Ishikawa (cell line): ENCODE measurements at regions not wholly inside any gene's neighbourhood (a gene's known extent, or its start where the extent isn't known, plus 50 kb on each side); places are given as distances from the start of the nearest gene placed in this dataset.

ENCODE experiments used
- CEBPB ChIP-seq: IDR thresholded peaks from 2 replicates; pipeline ENCODE4 v1.6.1; 2012
- CREB1 ChIP-seq: IDR thresholded peaks from 2 replicates; pipeline ENCODE4 v1.6.1; 2012; ENCODE audit warnings: low read depth
- EGR1 ChIP-seq: IDR thresholded peaks from 2 replicates; pipeline ENCODE4 v1.6.1; 2012
- EP300 ChIP-seq: IDR thresholded peaks from 2 replicates; pipeline ENCODE4 v1.6.1; 2012; ENCODE audit warnings: borderline replicate concordance
- FOXM1 ChIP-seq: IDR thresholded peaks from 2 replicates; pipeline ENCODE4 v1.6.1; 2012; ENCODE audit warnings: low read depth, borderline replicate concordance
- NFIC ChIP-seq: IDR thresholded peaks from 2 replicates; pipeline ENCODE4 v1.6.1; 2012
- RAD21 ChIP-seq: IDR thresholded peaks from 2 replicates; pipeline ENCODE4 v1.6.1; 2012; ENCODE audit warnings: low read depth
- TAF1 ChIP-seq: IDR thresholded peaks from 2 replicates; pipeline ENCODE4 v1.6.1; 2012; ENCODE audit warnings: low read depth, mild to moderate bottlenecking
- TCF12 ChIP-seq: IDR thresholded peaks from 2 replicates; pipeline ENCODE4 v1.6.1; 2012; ENCODE audit warnings: low read depth
- TEAD4 ChIP-seq: IDR thresholded peaks from 2 replicates; pipeline ENCODE4 v1.6.1; 2012
- USF1 ChIP-seq: IDR thresholded peaks from 2 replicates; pipeline ENCODE4 v1.6.1; 2012
- YY1 ChIP-seq: IDR thresholded peaks from 2 replicates; pipeline ENCODE4 v1.6.1; 2012; ENCODE audit warnings: low read depth
- ZBTB7A ChIP-seq: IDR thresholded peaks from 2 replicates; pipeline ENCODE4 v1.6.1; 2012; ENCODE audit warnings: low read depth
- TF ChIP-seq, protein P1 (sequence below): IDR thresholded peaks from 2 replicates; pipeline ENCODE4 v1.6.1; 2012
- TF ChIP-seq, protein P2 (sequence below): IDR thresholded peaks from 2 replicates; pipeline ENCODE4 v1.6.1; 2012; ENCODE audit warnings: low read depth, mild to moderate bottlenecking

GRCh38 chr12:114616081-114616480 lies 67.9 kb downstream of the TBX3 start:
- TF ChIP-seq RAD21 (no peak), ZBTB7A (no peak), TEAD4 (no peak), USF1 (no peak), NFIC (no peak)
- TF ChIP-seq, protein P1, sequence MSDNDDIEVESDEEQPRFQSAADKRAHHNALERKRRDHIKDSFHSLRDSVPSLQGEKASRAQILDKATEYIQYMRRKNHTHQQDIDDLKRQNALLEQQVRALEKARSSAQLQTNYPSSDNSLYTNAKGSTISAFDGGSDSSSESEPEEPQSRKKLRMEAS, result no peak
- TF ChIP-seq, protein P2, sequence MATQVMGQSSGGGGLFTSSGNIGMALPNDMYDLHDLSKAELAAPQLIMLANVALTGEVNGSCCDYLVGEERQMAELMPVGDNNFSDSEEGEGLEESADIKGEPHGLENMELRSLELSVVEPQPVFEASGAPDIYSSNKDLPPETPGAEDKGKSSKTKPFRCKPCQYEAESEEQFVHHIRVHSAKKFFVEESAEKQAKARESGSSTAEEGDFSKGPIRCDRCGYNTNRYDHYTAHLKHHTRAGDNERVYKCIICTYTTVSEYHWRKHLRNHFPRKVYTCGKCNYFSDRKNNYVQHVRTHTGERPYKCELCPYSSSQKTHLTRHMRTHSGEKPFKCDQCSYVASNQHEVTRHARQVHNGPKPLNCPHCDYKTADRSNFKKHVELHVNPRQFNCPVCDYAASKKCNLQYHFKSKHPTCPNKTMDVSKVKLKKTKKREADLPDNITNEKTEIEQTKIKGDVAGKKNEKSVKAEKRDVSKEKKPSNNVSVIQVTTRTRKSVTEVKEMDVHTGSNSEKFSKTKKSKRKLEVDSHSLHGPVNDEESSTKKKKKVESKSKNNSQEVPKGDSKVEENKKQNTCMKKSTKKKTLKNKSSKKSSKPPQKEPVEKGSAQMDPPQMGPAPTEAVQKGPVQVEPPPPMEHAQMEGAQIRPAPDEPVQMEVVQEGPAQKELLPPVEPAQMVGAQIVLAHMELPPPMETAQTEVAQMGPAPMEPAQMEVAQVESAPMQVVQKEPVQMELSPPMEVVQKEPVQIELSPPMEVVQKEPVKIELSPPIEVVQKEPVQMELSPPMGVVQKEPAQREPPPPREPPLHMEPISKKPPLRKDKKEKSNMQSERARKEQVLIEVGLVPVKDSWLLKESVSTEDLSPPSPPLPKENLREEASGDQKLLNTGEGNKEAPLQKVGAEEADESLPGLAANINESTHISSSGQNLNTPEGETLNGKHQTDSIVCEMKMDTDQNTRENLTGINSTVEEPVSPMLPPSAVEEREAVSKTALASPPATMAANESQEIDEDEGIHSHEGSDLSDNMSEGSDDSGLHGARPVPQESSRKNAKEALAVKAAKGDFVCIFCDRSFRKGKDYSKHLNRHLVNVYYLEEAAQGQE, result no peak

GRCh38 chr12:114614040-114614439 lies 69.9 kb downstream of the TBX3 start:
- TF ChIP-seq RAD21 (no peak), USF1 (no peak), TEAD4 (no peak), FOXM1 (no peak), EP300 (no peak), ZBTB7A (no peak), TCF12 (no peak), NFIC (no peak), TAF1 (no peak), YY1 (no peak), CREB1 (no peak), EGR1 (no peak), CEBPB (no peak)
- TF ChIP-seq, protein P1, result no peak
- TF ChIP-seq, protein P2, result no peak

DNA sequence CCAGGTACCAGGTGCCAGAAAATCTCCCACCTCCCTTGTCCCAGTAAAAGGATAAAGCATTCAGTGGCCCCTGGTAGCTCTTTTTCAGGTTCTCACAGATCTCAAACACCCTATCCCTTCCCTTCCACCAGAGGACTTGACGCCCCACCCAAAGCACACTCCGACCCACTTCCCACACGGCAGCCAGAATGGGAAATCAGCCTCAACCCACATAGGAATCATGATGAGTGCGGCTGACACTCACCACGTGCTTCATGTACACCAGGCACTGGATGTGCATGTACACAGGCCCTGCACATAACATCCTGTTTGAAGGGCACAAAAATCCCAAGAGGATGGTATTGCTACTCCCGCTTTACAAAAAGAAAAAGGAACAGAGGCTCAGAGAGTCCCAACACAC lies 71.9 kb downstream of the TBX3 start:
- TF ChIP-seq RAD21, result no peak
- TF ChIP-seq EP300, result no peak

DNA sequence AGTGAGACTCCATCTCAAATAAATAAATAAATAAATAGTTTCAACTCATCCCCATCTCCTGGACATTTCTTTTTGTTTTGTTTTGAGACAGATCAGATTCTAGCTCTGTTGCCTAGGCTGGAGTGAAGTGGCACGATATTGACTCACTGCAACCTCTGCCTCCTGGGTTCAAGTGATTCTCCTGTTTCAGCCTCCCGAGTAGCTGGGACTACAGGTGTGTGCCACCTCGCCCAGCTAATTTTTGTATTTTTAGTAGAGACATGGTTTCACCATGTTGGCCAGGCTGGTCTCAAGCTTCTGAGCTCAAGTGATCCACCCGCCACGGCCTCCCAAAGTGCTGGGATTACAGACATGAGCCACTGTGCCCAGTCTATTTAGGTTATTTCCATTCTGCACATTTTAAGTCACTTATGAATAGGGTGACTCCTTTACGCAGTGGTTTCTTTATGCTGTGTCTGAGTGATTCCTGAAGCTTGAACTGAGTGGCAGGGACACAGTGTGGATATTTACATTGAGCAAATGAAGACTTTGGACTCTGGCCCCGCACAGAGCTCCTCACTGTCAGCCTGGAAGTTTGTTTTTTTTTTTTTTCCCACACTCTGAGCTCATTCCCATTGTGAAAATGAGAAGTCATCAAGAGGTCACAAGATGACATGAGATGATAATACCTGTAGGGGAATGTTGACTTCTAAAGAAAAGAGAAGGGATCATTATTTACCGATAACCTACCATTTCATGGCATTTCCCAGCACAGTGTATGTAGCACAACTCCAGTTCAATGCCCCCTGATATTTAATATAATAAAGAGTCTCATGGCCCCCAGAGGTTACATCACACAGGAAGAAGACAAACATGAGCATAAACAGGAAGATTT lies 72.6 kb downstream of the TBX3 start:
- TF ChIP-seq, protein P1, result no peak
- TF ChIP-seq FOXM1, result no peak
- TF ChIP-seq, protein P2, result no peak
- no peak for TF ChIP-seq CEBPB
- no peak for TF ChIP-seq CREB1
- TF ChIP-seq NFIC, result no peak
- no peak for TF ChIP-seq YY1
- no peak for TF ChIP-seq TEAD4
- no peak for TF ChIP-seq USF1
- no peak for TF ChIP-seq EP300
- TF ChIP-seq TCF12, result no peak
- TF ChIP-seq EGR1, result no peak
- no peak for TF ChIP-seq TAF1
- no peak for TF ChIP-seq RAD21
- TF ChIP-seq ZBTB7A, result no peak
